ENCODE measurements at regions not wholly inside any gene's neighbourhood (a gene's known extent, or its start where the extent isn't known, plus 50 kb on each side); places are given as distances from the start of the nearest gene placed in this dataset.

DNA sequence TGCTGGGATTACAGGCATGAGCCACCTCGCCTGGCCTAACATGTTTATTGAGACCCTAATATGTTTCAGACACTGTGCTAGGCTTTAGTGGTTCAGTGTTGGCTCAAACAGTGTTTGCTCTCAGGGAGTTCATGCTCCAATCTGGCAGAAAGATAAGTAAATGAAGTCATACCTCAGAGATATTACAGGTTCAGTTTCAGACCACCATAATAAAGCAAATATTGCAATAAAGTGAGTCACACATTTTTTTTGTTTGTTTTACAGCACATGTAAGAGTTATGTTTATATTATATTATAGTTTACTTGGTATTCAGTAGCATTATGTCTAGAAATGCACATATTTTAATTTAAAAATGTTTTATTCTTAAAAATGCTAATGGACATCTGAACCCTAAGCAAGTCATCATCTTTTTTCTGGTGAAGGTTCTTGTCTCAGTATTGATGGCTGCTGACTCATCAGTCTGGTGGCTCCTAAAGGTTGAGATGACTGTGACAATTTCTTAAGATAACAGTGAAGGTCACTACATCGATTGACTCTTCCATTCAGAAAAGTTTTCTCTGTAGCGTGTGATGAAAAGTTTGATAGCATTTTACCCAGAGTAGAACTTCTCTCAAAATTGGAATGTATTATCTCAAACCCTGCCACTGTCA is 243.0 kb upstream of the ANO5 start:
- DNase-seq: no peak
- Histone ChIP-seq H3K27ac (ENCODE audit: low read depth, low read length) (no peak overlapping the region), H3K4me3 (ENCODE audit: low read length) (no peak overlapping the region), H3K9me3 (ENCODE audit: low read length) (no peaks in the 10 kb centered on the region), H3K27me3 (ENCODE audit: insufficient read depth, low read length, poor library complexity, severe bottlenecking) (no peaks in the 10 kb centered on the region), H3K36me3 (ENCODE audit: insufficient read depth, low read length) (no peaks in the 10 kb centered on the region), H3K4me1 (ENCODE audit: insufficient read depth, low read length) (no peaks in the 10 kb centered on the region)
- ChIA-PET CTCF (no interaction called here), POLR2A (no interaction called here)
- Mint-ChIP-seq H3K27me3 (no peaks in the 10 kb centered on the region), H3K9me3 (peaks cover 2 to 25% (median 7%) of the 10 kb centered on the region in 5 donors), H3K27ac (no peak overlapping the region), H3K4me3 (no peak overlapping the region), H3K4me1 (no peaks in the 10 kb centered on the region), H3K36me3 (no peaks in the 10 kb centered on the region)

DNA sequence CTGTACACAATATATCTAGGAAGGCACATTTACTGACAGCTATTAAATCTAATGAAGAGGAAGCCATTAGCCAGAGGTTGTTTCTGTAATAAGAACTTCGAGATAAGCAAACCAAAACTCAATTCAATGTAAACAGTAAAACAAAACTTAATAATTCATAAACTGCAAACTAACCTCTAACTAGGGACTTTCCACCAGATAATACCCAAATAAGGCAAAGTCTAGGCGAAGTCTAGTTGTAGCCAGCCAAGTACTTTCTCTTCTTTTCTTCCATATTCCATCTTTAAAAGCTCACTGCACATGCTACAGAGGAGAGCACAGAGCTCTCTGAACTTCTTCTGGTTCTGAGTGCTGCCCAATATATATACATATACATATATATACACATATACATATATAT is 229.9 kb upstream of the ANO5 start:
- no peaks in the 10 kb centered on the region for H3K4me1 Mint-ChIP-seq
- ChIA-PET POLR2A (no interaction called here), CTCF (no interaction called here)
- H3K36me3 Mint-ChIP-seq: no peaks in the 10 kb centered on the region
- H3K4me3 Mint-ChIP-seq: no peak overlapping the region
- H3K27me3 Mint-ChIP-seq: no peaks in the 10 kb centered on the region
- H3K27me3 ChIP-seq (ENCODE audit: insufficient read depth, low read length, poor library complexity, severe bottlenecking): no peaks in the 10 kb centered on the region
- no peak for DNase-seq
- no peak overlapping the region for H3K27ac ChIP-seq (ENCODE audit: low read depth, low read length)
- no peaks in the 10 kb centered on the region for H3K36me3 ChIP-seq (ENCODE audit: insufficient read depth, low read length)
- no peak overlapping the region for H3K27ac Mint-ChIP-seq
- no peaks in the 10 kb centered on the region for H3K4me1 ChIP-seq (ENCODE audit: insufficient read depth, low read length)
- no peak overlapping the region for H3K4me3 ChIP-seq (ENCODE audit: low read length)
- no peaks in the 10 kb centered on the region for H3K9me3 ChIP-seq (ENCODE audit: low read length)
- H3K9me3 Mint-ChIP-seq: peaks cover 0 to 28% (median 5%) of the 10 kb centered on the region in 5 donors

DNA sequence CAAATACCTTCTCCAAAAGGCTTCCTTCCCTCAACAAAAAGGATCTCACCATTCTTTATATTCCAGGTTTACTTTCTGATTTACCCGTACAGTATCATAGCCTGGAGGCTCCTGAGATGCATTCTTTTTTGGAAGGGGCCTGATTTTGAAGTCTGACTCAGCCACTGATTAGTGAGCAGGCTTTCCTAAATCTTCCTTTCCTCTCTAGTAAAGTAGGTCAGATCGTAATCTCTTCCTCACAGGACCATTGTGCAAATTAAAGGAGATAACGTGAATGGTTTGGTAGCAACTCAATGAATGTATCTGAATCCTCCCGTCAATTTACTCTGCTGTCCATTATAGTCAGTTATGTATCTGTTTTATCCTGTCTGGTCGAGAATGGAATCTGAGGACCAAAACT is 227.7 kb upstream of the ANO5 start:
- CTCF ChIA-PET: no interaction called here
- Histone ChIP-seq H3K9me3 (ENCODE audit: low read length) (no peaks in the 10 kb centered on the region), H3K27ac (ENCODE audit: low read depth, low read length) (no peak overlapping the region), H3K27me3 (ENCODE audit: insufficient read depth, low read length, poor library complexity, severe bottlenecking) (no peaks in the 10 kb centered on the region), H3K4me3 (ENCODE audit: low read length) (no peak overlapping the region), H3K4me1 (ENCODE audit: insufficient read depth, low read length) (no peaks in the 10 kb centered on the region), H3K36me3 (ENCODE audit: insufficient read depth, low read length) (no peaks in the 10 kb centered on the region)
- POLR2A ChIA-PET: no interaction called here
- no peak overlapping the region for H3K4me3 Mint-ChIP-seq
- H3K36me3 Mint-ChIP-seq: no peaks in the 10 kb centered on the region
- H3K27ac Mint-ChIP-seq: no peak overlapping the region
- no peak for DNase-seq
- no peaks in the 10 kb centered on the region for H3K27me3 Mint-ChIP-seq
- peaks cover 0 to 29% (median 5%) of the 10 kb centered on the region in 5 donors for H3K9me3 Mint-ChIP-seq
- no peaks in the 10 kb centered on the region for H3K4me1 Mint-ChIP-seq

DNA sequence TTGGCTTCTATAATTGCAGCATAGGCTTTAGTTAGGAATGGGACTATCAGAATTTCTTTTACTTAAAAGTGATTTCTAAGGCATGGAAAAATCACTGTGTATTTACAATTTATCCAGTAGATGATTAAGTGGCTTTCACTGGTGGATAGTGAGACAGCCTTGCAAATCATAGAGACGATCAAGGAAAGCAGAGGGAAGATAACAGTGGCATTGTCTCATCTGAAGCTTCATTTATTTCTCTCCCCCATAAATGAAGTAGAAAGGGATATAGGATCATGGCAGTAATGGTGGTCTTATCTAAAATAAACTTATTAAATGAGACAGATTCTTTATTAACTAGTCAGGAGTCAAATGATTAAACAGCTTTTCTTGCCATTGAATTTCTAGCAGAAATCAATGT is 224.2 kb upstream of the ANO5 start:
- DNase-seq: no peak
- no peaks in the 10 kb centered on the region for H3K36me3 ChIP-seq (ENCODE audit: insufficient read depth, low read length)
- no peak overlapping the region for H3K4me3 ChIP-seq (ENCODE audit: low read length)
- H3K4me3 Mint-ChIP-seq: no peak overlapping the region
- no peaks in the 10 kb centered on the region for H3K27me3 ChIP-seq (ENCODE audit: insufficient read depth, low read length, poor library complexity, severe bottlenecking)
- H3K36me3 Mint-ChIP-seq: no peaks in the 10 kb centered on the region
- ChIA-PET POLR2A (no interaction called here), CTCF (no interaction called here)
- peaks cover 0 to 31% (median 5%) of the 10 kb centered on the region in 5 donors for H3K9me3 Mint-ChIP-seq
- H3K27me3 Mint-ChIP-seq: peaks cover 0 to 1% of the 10 kb centered on the region in 2 donors
- no peak overlapping the region for H3K27ac Mint-ChIP-seq
- H3K4me1 Mint-ChIP-seq: no peaks in the 10 kb centered on the region
- H3K27ac ChIP-seq (ENCODE audit: low read depth, low read length): no peak overlapping the region
- no peaks in the 10 kb centered on the region for H3K4me1 ChIP-seq (ENCODE audit: insufficient read depth, low read length)
- H3K9me3 ChIP-seq (ENCODE audit: low read length): no peaks in the 10 kb centered on the region

DNA sequence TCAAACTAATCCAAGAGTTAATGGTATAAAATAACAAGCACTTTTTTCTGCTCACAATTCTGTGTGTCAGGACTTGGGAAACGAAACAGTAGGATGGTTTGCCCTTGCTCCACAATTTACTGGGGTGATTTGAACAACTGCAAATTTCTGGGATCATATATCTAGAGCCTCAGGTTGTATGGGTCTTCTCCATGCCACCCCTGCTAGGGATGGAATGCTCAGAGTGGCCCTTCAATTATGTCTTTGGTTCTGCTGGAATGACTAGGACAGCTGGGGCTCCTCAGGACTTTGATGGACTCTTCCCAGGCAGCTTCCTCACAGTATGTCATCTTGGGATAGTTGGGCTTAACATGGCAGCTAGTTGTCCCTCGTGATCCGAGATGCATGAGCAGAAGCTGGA is 223.0 kb upstream of the ANO5 start:
- DNase-seq: no peak
- ChIA-PET CTCF (no interaction called here), POLR2A (no interaction called here)
- H3K36me3 ChIP-seq (ENCODE audit: insufficient read depth, low read length): no peaks in the 10 kb centered on the region
- H3K9me3 ChIP-seq (ENCODE audit: low read length): no peaks in the 10 kb centered on the region
- Mint-ChIP-seq H3K4me1 (no peaks in the 10 kb centered on the region), H3K36me3 (no peaks in the 10 kb centered on the region), H3K27me3 (peaks cover 0 to 1% of the 10 kb centered on the region in 2 donors), H3K9me3 (peaks cover 0 to 34% (median 4%) of the 10 kb centered on the region in 5 donors), H3K27ac (no peak overlapping the region), H3K4me3 (no peak overlapping the region)
- no peak overlapping the region for H3K27ac ChIP-seq (ENCODE audit: low read depth, low read length)
- H3K27me3 ChIP-seq (ENCODE audit: insufficient read depth, low read length, poor library complexity, severe bottlenecking): no peaks in the 10 kb centered on the region
- no peaks in the 10 kb centered on the region for H3K4me1 ChIP-seq (ENCODE audit: insufficient read depth, low read length)
- H3K4me3 ChIP-seq (ENCODE audit: low read length): no peak overlapping the region

DNA sequence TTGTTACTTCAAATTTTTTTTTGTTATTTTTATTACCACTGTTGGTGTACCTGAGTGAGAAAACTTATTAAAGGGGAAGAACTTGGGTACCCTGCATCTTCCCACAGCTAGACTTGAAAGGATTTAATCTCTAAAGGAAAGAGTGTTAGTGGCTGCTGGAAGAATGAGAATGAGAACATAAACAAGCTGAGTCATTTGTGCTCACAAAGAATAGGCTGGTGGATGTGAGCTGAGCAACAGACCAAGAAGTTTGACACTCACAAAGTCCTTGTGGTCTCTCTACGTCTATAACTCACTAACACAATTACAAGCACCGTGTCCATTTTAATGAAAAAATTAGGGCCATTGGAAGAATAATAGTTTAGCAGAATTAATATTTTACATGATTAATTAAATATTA is 217.6 kb upstream of the ANO5 start:
- Mint-ChIP-seq H3K36me3 (no peaks in the 10 kb centered on the region), H3K9me3 (peaks cover 0 to 19% (median 6%) of the 10 kb centered on the region in 5 donors), H3K4me3 (no peak overlapping the region), H3K27ac (no peak overlapping the region), H3K27me3 (peaks cover 0 to 1% of the 10 kb centered on the region in 2 donors), H3K4me1 (no peaks in the 10 kb centered on the region)
- CTCF ChIA-PET: no interaction called here
- Histone ChIP-seq H3K27ac (ENCODE audit: low read depth, low read length) (no peak overlapping the region), H3K4me3 (ENCODE audit: low read length) (no peak overlapping the region), H3K36me3 (ENCODE audit: insufficient read depth, low read length) (no peaks in the 10 kb centered on the region), H3K9me3 (ENCODE audit: low read length) (no peaks in the 10 kb centered on the region), H3K4me1 (ENCODE audit: insufficient read depth, low read length) (no peaks in the 10 kb centered on the region), H3K27me3 (ENCODE audit: insufficient read depth, low read length, poor library complexity, severe bottlenecking) (no peaks in the 10 kb centered on the region)
- DNase-seq: no peak
- POLR2A ChIA-PET: no interaction called here

DNA sequence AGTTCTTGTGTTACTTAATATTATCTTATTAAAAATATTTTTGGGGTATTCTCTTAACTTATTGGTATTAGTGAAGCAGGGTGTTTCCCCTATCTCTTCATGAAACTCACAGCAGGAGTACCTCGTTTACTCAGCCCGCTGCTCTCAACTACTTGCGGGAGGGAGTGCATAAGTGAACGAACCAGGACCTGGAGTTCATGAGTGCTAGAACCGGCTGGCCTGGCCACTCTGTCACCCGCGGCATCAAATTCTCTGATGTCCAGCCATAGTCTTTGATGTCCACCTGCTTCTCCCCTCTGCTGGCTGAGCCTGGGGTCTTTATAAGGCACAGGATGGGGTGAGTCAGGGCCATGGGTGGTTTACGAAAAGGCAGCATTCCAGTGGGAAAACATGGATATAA is 216.7 kb upstream of the ANO5 start:
- Histone ChIP-seq H3K4me1 (ENCODE audit: insufficient read depth, low read length) (no peaks in the 10 kb centered on the region), H3K4me3 (ENCODE audit: low read length) (no peak overlapping the region), H3K27me3 (ENCODE audit: insufficient read depth, low read length, poor library complexity, severe bottlenecking) (no peaks in the 10 kb centered on the region), H3K36me3 (ENCODE audit: insufficient read depth, low read length) (no peaks in the 10 kb centered on the region), H3K27ac (ENCODE audit: low read depth, low read length) (no peak overlapping the region), H3K9me3 (ENCODE audit: low read length) (no peaks in the 10 kb centered on the region)
- H3K27ac Mint-ChIP-seq: no peak overlapping the region
- H3K4me3 Mint-ChIP-seq: no peak overlapping the region
- H3K27me3 Mint-ChIP-seq: no peaks in the 10 kb centered on the region
- POLR2A ChIA-PET: no interaction called here
- CTCF ChIA-PET: no interaction called here
- H3K4me1 Mint-ChIP-seq: no peaks in the 10 kb centered on the region
- peaks cover 0 to 19% (median 6%) of the 10 kb centered on the region in 5 donors for H3K9me3 Mint-ChIP-seq
- DNase-seq: no peak
- no peaks in the 10 kb centered on the region for H3K36me3 Mint-ChIP-seq

DNA sequence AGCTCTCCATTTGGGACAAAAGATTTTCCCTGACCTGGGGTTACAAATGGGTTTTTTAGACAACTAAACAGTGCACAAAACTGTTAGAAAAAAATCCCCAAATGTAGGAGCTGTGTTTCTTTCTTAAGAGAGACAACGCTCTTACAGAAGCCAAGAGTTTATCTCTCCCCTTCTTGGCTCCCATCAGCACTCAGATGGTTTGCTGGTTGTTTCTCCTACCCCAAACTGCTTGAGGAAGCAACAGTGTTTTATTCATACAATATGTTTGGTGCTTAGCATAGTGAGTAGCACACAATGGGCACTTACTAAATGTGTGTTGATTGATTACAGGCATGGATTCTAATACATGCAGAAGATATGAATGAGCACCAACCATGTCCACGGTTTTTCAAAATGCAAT is 209.5 kb upstream of the ANO5 start:
- POLR2A ChIA-PET: no interaction called here
- Mint-ChIP-seq H3K4me1 (no peaks in the 10 kb centered on the region), H3K27ac (no peak overlapping the region), H3K36me3 (no peaks in the 10 kb centered on the region), H3K4me3 (no peak overlapping the region), H3K27me3 (no peaks in the 10 kb centered on the region), H3K9me3 (peaks cover 0 to 15% (median 5%) of the 10 kb centered on the region in 5 donors)
- CTCF ChIA-PET: no interaction called here
- H3K27me3 ChIP-seq (ENCODE audit: insufficient read depth, low read length, poor library complexity, severe bottlenecking): no peaks in the 10 kb centered on the region
- no peak for DNase-seq
- H3K27ac ChIP-seq (ENCODE audit: low read depth, low read length): no peak overlapping the region
- H3K4me3 ChIP-seq (ENCODE audit: low read length): no peak overlapping the region
- no peaks in the 10 kb centered on the region for H3K9me3 ChIP-seq (ENCODE audit: low read length)
- H3K36me3 ChIP-seq (ENCODE audit: insufficient read depth, low read length): no peaks in the 10 kb centered on the region
- H3K4me1 ChIP-seq (ENCODE audit: insufficient read depth, low read length): no peaks in the 10 kb centered on the region

DNA sequence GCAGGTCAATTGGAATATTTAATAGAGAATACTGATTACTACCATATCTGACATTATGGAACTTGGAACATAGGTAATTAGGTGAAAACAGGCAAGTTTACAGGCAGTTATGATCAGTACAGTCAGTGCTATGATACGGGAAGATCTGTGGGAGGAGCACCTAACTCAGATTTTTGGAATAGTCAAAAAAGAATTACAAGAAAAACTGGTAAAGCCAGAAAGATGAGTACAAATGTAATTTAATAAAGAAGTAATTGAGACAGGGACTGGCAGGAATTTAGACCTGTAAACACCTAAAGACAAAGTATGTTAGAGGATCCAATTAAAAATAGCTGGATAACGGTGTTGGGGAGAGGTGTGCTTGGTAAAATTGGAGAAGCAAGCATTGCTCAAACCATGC is 206.5 kb upstream of the ANO5 start:
- H3K4me3 Mint-ChIP-seq: no peak overlapping the region
- POLR2A ChIA-PET: no interaction called here

More for the DNA sequence above, 206.5 kb upstream of the ANO5 start:
- Mint-ChIP-seq H3K27me3 (no peaks in the 10 kb centered on the region), H3K9me3 (peaks cover 0 to 15% (median 5%) of the 10 kb centered on the region in 5 donors), H3K4me1 (no peaks in the 10 kb centered on the region), H3K36me3 (no peaks in the 10 kb centered on the region), H3K27ac (no peak overlapping the region)
- DNase-seq: no peak
- no peaks in the 10 kb centered on the region for H3K9me3 ChIP-seq (ENCODE audit: low read length)
- CTCF ChIA-PET: no interaction called here
- no peaks in the 10 kb centered on the region for H3K27me3 ChIP-seq (ENCODE audit: insufficient read depth, low read length, poor library complexity, severe bottlenecking)
- H3K36me3 ChIP-seq (ENCODE audit: insufficient read depth, low read length): no peaks in the 10 kb centered on the region
- H3K4me3 ChIP-seq (ENCODE audit: low read length): no peak overlapping the region
- no peak overlapping the region for H3K27ac ChIP-seq (ENCODE audit: low read depth, low read length)
- H3K4me1 ChIP-seq (ENCODE audit: insufficient read depth, low read length): no peaks in the 10 kb centered on the region

Measured in CD8-positive, alpha-beta memory T cell (primary cell).